HepG2 (cell line): ENCODE measurements at regions not wholly inside any gene's neighbourhood (a gene's known extent, or its start where the extent isn't known, plus 50 kb on each side); places are given as distances from the start of the nearest gene placed in this dataset.

Source experiments
- ATAC-seq: fragments of 200-7000 bp; cut with Tn5 transposase; 3 replicates; pipeline ENCODE4 v1.9.1; 2020; ENCODE audit warnings: mild to moderate bottlenecking, moderate library complexity
- BruUV-seq: library from RNA; stranded (reverse); fragments of 400-500 nt; replicated peaks from 2 replicates; lab custom pipeline; 2021; lab: Mats Ljungman, UMichigan
- CTCF ChIA-PET: fragments of 300-600 bp; formaldehyde crosslinking; extraction: SDS; loops from one replicate; lab custom pipeline; 2021; ENCODE audit warnings: low total read pairs, inconsistent platforms, low intra/inter-chr PET ratio; lab: Yijun Ruan, JAX
- POLR2A ChIA-PET: fragments of 350-600 bp; sonication (Branson Sonifier 250); formaldehyde crosslinking; loops from one replicate; lab custom pipeline; 2020; ENCODE audit warnings: antibody characterized with exemption, inconsistent platforms; lab: Yijun Ruan, JAX
- DNase-seq: peaks from one replicate; pipeline ENCODE4 v3.0.0-alpha.2; 2015; ENCODE audit warnings: low spot score
- FAIRE-seq: peaks from 3 replicates; lab custom pipeline; 2011; peaks lifted over from hg19 to GRCh38; lab: Jason Lieb, UNC
- H2AFZ ChIP-seq: one replicate; pipeline ENCODE4 v1.6.1; 2011; ENCODE audit warnings: low read length, inconsistent platforms
- H3K27ac ChIP-seq: fragments of 300-600 bp; 3 replicates; pipeline ENCODE4 v1.8.0; 2011; ENCODE audit warnings: mixed run types, mild to moderate bottlenecking, mixed read lengths, low read length, inconsistent platforms; ENCODE audit not compliant: insufficient read depth; ENCODE audit errors: extremely low read length
- H3K27me3 ChIP-seq, 2 experiments: fragments of 200-600 bp in 1 of 2; 2 replicates in 1 of 2; 3 replicates in 1 of 2; pipeline versions ENCODE4 v1.6.0 to v1.8.0; 2011; ENCODE audit warnings: low read length in 2 of 2, mild to moderate bottlenecking in 2 of 2, moderate library complexity in 2 of 2, inconsistent platforms in 1 of 2; ENCODE audit not compliant: insufficient read depth in 2 of 2, control insufficient read depth in 1 of 2
- H3K36me3 ChIP-seq, 2 experiments: fragments of 200-600 bp in 1 of 2; replicated peaks in 1 of 2; 2 replicates in 1 of 2; 3 replicates in 1 of 2; pipeline versions ENCODE4 v1.5.1 to v1.8.0; 2011; ENCODE audit warnings: low read length in 2 of 2, inconsistent platforms in 1 of 2; ENCODE audit not compliant: insufficient read depth in 2 of 2, control insufficient read depth in 1 of 2
- H3K4me1 ChIP-seq: 2 replicates; pipeline ENCODE4 v1.5.1; 2012; ENCODE audit warnings: low read length, inconsistent platforms; ENCODE audit not compliant: insufficient read depth
- H3K4me2 ChIP-seq: 2 replicates; pipeline ENCODE4 v1.6.0; 2011; ENCODE audit warnings: low read depth, low read length, inconsistent platforms
- H3K4me3 ChIP-seq, 3 experiments: fragments of 200-600 bp in 1 of 3; sonication (generic), shearing (Covaris generic) in 1 of 3; replicated peaks in 1 of 3; 2 replicates each; pipeline ENCODE4 v1.5.1; 2011 to 2016; ENCODE audit warnings: low read length in 3 of 3, inconsistent platforms in 2 of 3, low read depth in 2 of 3, mild to moderate bottlenecking in 2 of 3, control low read depth in 1 of 3, mixed read lengths in 1 of 3; ENCODE audit not compliant: insufficient read depth in 1 of 3
- H3K79me2 ChIP-seq: one replicate; pipeline ENCODE4 v1.6.1; 2011; ENCODE audit warnings: low read length, inconsistent platforms; ENCODE audit not compliant: insufficient read depth
- H3K9ac ChIP-seq: 2 replicates; pipeline ENCODE4 v1.6.0; 2011; ENCODE audit warnings: mild to moderate bottlenecking, low read depth, low read length, inconsistent platforms; ENCODE audit not compliant: insufficient read depth
- H3K9me3 ChIP-seq: 2 replicates; pipeline ENCODE4 v1.5.1; 2012; ENCODE audit warnings: mild to moderate bottlenecking, low read length
- H4K20me1 ChIP-seq: 2 replicates; pipeline ENCODE4 v1.6.0; 2011; ENCODE audit warnings: inconsistent platforms, mild to moderate bottlenecking, low read length, moderate library complexity; ENCODE audit not compliant: insufficient read depth
- AGO1 ChIP-seq: fragments of 200-400 bp; formaldehyde crosslinking; IDR thresholded peaks from 2 replicates; pipeline ENCODE4 v1.6.1; 2017; ENCODE audit warnings: mild to moderate bottlenecking, low read depth, low read length, moderate library complexity; ENCODE audit not compliant: poor library complexity, severe bottlenecking
- ELF1 ChIP-seq: sonication (generic); formaldehyde crosslinking; IDR thresholded peaks from 2 replicates; pipeline ENCODE4 v1.4.0; 2020; ENCODE audit warnings: missing genetic modification reagents
- FOSL1 ChIP-seq: sonication (generic); formaldehyde crosslinking; IDR thresholded peaks from 2 replicates; pipeline ENCODE4 v1.9.0; 2021; ENCODE audit warnings: missing genetic modification reagents, borderline replicate concordance
- KLF9 ChIP-seq: IDR thresholded peaks from 2 replicates; pipeline ENCODE4 v1.6.1; 2016; ENCODE audit warnings: low read depth
- MIER2 ChIP-seq: IDR thresholded peaks from 2 replicates; pipeline ENCODE4 v1.6.1; 2016; ENCODE audit warnings: missing biosample characterization, missing genetic modification reagents
- NFYC ChIP-seq: IDR thresholded peaks from 2 replicates; pipeline ENCODE4 v1.6.1; 2016; ENCODE audit warnings: missing genetic modification reagents, missing compliant biosample characterization
- PHF8 ChIP-seq: sonication (generic); formaldehyde crosslinking; IDR thresholded peaks from 2 replicates; pipeline ENCODE4 v1.5.0; 2020; ENCODE audit warnings: missing genetic modification reagents
- POLR2A ChIP-seq, 2 experiments: IDR thresholded peaks; 2 replicates each; pipeline ENCODE4 v1.6.1; 2011; ENCODE audit warnings: low read depth in 2 of 2, low read length in 2 of 2, mild to moderate bottlenecking in 1 of 2, moderate library complexity in 1 of 2; ENCODE audit not compliant: insufficient read depth in 1 of 2
- SIN3B ChIP-seq: fragments of 150-350 bp; IDR thresholded peaks from 2 replicates; pipeline ENCODE4 v1.6.1; 2014; ENCODE audit warnings: low read length
- XRCC5 ChIP-seq: fragments of 200-400 bp; formaldehyde crosslinking; optimal IDR thresholded peaks from 2 replicates; pipeline ENCODE3; 2017; ENCODE audit warnings: mild to moderate bottlenecking, low read length
- ZBTB3 ChIP-seq: sonication (generic); formaldehyde crosslinking; IDR thresholded peaks from 2 replicates; pipeline ENCODE4 v1.4.0; 2020; ENCODE audit warnings: low read depth, mild to moderate bottlenecking, moderate library complexity, missing genetic modification reagents, borderline replicate concordance
- ZNF20 ChIP-seq: sonication (generic); formaldehyde crosslinking; IDR thresholded peaks from 2 replicates; pipeline ENCODE4 v1.4.0; 2020; ENCODE audit warnings: mild to moderate bottlenecking, moderate library complexity, missing genetic modification reagents
- ZNF354B ChIP-seq: sonication (generic); formaldehyde crosslinking; IDR thresholded peaks from 2 replicates; pipeline ENCODE4 v1.8.0; 2022; ENCODE audit warnings: mild to moderate bottlenecking, missing genetic modification reagents
- ZNF557 ChIP-seq: sonication (generic); formaldehyde crosslinking; IDR thresholded peaks from 2 replicates; pipeline ENCODE4 v1.4.0; 2020; ENCODE audit warnings: missing genetic modification reagents
- ZNF737 ChIP-seq: sonication (generic); formaldehyde crosslinking; IDR thresholded peaks from 2 replicates; pipeline ENCODE4 v1.5.0; 2020; ENCODE audit warnings: missing genetic modification reagents, mild to moderate bottlenecking, borderline replicate concordance
- WGBS: methylation state at CpG from one replicate; pipeline ENCODE4 v1.1.6; 2017; ENCODE audit warnings: low lambda C conversion rate; 5-methylcytosine and 5-hydroxymethylcytosine counted together
- in situ Hi-C: cut with HindIII; loops from 2 replicates; pipeline ENCODE4 v1.10.0; 2017; ENCODE audit warnings: low pct_unique_long_range_greater_than_20kb; ENCODE audit not compliant: extremely low pct_ligation_motif_present
- intact Hi-C: fragments of 100-400 bp; cut with micrococcal nuclease; formaldehyde crosslinking; loops from one replicate; pipeline ENCODE4 v1.10.0; 2022; ENCODE audit not compliant: unreplicated experiment
- TF ChIP-seq, protein P1 (sequence below): sonication (generic); formaldehyde crosslinking; IDR thresholded peaks from 2 replicates; pipeline ENCODE4 v1.4.0; 2020; ENCODE audit warnings: missing genetic modification reagents
- TF ChIP-seq, protein P2 (sequence below): sonication (generic); formaldehyde crosslinking; IDR thresholded peaks from 2 replicates; pipeline ENCODE4 v1.8.0; 2022; ENCODE audit warnings: mild to moderate bottlenecking, missing genetic modification reagents
- TF ChIP-seq, protein P3 (sequence below): sonication (generic); formaldehyde crosslinking; IDR thresholded peaks from 2 replicates; pipeline ENCODE4 v1.9.0; 2021; ENCODE audit warnings: missing genetic modification reagents, borderline replicate concordance
- TF ChIP-seq, protein P4 (sequence below): sonication (generic); formaldehyde crosslinking; IDR thresholded peaks from 2 replicates; pipeline ENCODE4 v1.8.1; 2022; ENCODE audit warnings: low read depth, mild to moderate bottlenecking, missing genetic modification reagents

DNA sequence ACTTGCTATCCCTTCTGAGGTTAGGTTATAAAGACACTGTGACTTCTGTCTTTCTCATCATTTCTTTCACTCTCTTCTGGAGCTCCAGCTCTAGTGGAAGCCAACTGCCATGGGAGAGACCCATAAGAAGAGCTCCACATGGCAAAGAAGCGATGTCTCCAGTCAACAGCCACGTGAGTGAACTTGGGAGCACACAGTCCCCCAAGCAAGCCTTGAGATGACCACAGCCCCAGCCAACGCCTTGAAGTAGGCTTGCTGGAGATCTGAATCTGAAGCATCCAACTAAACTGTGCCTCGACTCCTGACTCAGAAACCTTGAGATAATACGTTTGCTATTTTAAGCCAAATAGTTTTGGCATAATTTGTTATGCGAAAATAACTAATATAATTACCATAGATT is 181.7 kb upstream of the GDF10 start:
- TF ChIP-seq NFYC = no peak
- TF ChIP-seq ZBTB3 (CRISPR knock-in tag) = no peak
- TF ChIP-seq FOSL1 (CRISPR knock-in tag) = no peak
- TF ChIP-seq XRCC5 = no peak
- no peak for TF ChIP-seq MIER2 (CRISPR knock-in tag)
- TF ChIP-seq ZNF737 (CRISPR knock-in tag) = no peak
- no peak for TF ChIP-seq AGO1
- no peak for TF ChIP-seq KLF9 (CRISPR knock-in tag)
- TF ChIP-seq, protein P1, sequence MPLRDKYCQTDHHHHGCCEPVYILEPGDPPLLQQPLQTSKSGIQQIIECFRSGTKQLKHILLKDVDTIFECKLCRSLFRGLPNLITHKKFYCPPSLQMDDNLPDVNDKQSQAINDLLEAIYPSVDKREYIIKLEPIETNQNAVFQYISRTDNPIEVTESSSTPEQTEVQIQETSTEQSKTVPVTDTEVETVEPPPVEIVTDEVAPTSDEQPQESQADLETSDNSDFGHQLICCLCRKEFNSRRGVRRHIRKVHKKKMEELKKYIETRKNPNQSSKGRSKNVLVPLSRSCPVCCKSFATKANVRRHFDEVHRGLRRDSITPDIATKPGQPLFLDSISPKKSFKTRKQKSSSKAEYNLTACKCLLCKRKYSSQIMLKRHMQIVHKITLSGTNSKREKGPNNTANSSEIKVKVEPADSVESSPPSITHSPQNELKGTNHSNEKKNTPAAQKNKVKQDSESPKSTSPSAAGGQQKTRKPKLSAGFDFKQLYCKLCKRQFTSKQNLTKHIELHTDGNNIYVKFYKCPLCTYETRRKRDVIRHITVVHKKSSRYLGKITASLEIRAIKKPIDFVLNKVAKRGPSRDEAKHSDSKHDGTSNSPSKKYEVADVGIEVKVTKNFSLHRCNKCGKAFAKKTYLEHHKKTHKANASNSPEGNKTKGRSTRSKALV (CRISPR knock-in tag) = no peak
- no peak for TF ChIP-seq ZNF20 (CRISPR knock-in tag)
- no peak for TF ChIP-seq ZNF557 (CRISPR knock-in tag)
- TF ChIP-seq ZNF354B (CRISPR knock-in tag) = no peak
- TF ChIP-seq ELF1 (CRISPR knock-in tag) = no peak
- TF ChIP-seq POLR2A (IDR thresholded peaks at IDR 0.05; ENCODE audit: insufficient read depth in 1 of 2, low read depth in 2 of 2, low read length in 2 of 2) = no peak
- TF ChIP-seq, protein P2, sequence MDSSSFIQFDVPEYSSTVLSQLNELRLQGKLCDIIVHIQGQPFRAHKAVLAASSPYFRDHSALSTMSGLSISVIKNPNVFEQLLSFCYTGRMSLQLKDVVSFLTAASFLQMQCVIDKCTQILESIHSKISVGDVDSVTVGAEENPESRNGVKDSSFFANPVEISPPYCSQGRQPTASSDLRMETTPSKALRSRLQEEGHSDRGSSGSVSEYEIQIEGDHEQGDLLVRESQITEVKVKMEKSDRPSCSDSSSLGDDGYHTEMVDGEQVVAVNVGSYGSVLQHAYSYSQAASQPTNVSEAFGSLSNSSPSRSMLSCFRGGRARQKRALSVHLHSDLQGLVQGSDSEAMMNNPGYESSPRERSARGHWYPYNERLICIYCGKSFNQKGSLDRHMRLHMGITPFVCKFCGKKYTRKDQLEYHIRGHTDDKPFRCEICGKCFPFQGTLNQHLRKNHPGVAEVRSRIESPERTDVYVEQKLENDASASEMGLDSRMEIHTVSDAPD (CRISPR knock-in tag) = no peak
- TF ChIP-seq, protein P3, sequence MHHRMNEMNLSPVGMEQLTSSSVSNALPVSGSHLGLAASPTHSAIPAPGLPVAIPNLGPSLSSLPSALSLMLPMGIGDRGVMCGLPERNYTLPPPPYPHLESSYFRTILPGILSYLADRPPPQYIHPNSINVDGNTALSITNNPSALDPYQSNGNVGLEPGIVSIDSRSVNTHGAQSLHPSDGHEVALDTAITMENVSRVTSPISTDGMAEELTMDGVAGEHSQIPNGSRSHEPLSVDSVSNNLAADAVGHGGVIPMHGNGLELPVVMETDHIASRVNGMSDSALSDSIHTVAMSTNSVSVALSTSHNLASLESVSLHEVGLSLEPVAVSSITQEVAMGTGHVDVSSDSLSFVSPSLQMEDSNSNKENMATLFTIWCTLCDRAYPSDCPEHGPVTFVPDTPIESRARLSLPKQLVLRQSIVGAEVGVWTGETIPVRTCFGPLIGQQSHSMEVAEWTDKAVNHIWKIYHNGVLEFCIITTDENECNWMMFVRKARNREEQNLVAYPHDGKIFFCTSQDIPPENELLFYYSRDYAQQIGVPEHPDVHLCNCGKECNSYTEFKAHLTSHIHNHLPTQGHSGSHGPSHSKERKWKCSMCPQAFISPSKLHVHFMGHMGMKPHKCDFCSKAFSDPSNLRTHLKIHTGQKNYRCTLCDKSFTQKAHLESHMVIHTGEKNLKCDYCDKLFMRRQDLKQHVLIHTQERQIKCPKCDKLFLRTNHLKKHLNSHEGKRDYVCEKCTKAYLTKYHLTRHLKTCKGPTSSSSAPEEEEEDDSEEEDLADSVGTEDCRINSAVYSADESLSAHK (CRISPR knock-in tag) = no peak
- no peak for TF ChIP-seq SIN3B
- TF ChIP-seq, protein P4, sequence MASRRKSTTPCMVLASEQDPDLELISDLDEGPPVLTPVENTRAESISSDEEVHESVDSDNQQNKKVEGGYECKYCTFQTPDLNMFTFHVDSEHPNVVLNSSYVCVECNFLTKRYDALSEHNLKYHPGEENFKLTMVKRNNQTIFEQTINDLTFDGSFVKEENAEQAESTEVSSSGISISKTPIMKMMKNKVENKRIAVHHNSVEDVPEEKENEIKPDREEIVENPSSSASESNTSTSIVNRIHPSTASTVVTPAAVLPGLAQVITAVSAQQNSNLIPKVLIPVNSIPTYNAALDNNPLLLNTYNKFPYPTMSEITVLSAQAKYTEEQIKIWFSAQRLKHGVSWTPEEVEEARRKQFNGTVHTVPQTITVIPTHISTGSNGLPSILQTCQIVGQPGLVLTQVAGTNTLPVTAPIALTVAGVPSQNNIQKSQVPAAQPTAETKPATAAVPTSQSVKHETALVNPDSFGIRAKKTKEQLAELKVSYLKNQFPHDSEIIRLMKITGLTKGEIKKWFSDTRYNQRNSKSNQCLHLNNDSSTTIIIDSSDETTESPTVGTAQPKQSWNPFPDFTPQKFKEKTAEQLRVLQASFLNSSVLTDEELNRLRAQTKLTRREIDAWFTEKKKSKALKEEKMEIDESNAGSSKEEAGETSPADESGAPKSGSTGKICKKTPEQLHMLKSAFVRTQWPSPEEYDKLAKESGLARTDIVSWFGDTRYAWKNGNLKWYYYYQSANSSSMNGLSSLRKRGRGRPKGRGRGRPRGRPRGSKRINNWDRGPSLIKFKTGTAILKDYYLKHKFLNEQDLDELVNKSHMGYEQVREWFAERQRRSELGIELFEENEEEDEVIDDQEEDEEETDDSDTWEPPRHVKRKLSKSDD (CRISPR knock-in tag) = no peak
- no peak for TF ChIP-seq PHF8 (CRISPR knock-in tag)
- TF ChIP-seq, all 625 proteins: peak for 0
- no peaks in the 10 kb centered on the region for H3K4me1 ChIP-seq
- peaks cover 2 to 11% of the 10 kb centered on the region in 2 experiments; a peak in 3 of 5 replicates for H3K27me3 ChIP-seq
- H3K4me3 ChIP-seq = no peak overlapping the region
- H3K27ac ChIP-seq = no peak overlapping the region
- intact Hi-C loops (no loop called here), in situ Hi-C loops (no loop called here)
- H3K9me3 ChIP-seq = no peaks in the 10 kb centered on the region
- H4K20me1 ChIP-seq = no peaks in the 10 kb centered on the region
- FAIRE-seq = no peak
- ATAC-seq = no peak
- no peak for DNase-seq
- H2AFZ ChIP-seq = no peak overlapping the region
- H3K9ac ChIP-seq = no peak overlapping the region
- WGBS = 2% methylated on average over 6 of the region's 6 CpGs
- no peaks in the 10 kb centered on the region for H3K36me3 ChIP-seq
- no TSS peak for BruUV-seq
- CTCF ChIA-PET = no interaction called here
- no peak overlapping the region for H3K4me2 ChIP-seq
- POLR2A ChIA-PET = no interaction called here
- no peaks in the 10 kb centered on the region for H3K79me2 ChIP-seq
